GM12878 (cell line): ENCODE measurements at regions not wholly inside any gene's neighbourhood (a gene's known extent, or its start where the extent isn't known, plus 50 kb on each side); places are given as distances from the start of the nearest gene placed in this dataset.

Experiments
- CEBPZ ChIP-seq: fragments of 150-350 bp; IDR thresholded peaks from 2 replicates; pipeline ENCODE4 v1.6.1; 2016; ENCODE audit warnings: low read depth, low read length
- CHD1 ChIP-seq: IDR thresholded peaks from 2 replicates; pipeline ENCODE4 v1.6.1; 2012; ENCODE audit warnings: low read depth, low read length, improper control_type of control experiment
- CTCF ChIP-seq, 3 experiments: IDR thresholded peaks in 2 of 3; conservative IDR thresholded peaks in 1 of 3; 2 replicates each; pipeline ENCODE4 v1.5.1; 2011; ENCODE audit warnings: low read depth in 3 of 3, low read length in 3 of 3, mild to moderate bottlenecking in 3 of 3, control low read depth in 2 of 3, moderate library complexity in 2 of 3, inconsistent platforms in 1 of 3, mixed read lengths in 1 of 3; ENCODE audit not compliant: control insufficient read depth in 2 of 3, insufficient read depth in 1 of 3; ENCODE audit errors: extremely low read depth in 1 of 3
- EZH2 ChIP-seq: IDR thresholded peaks from 2 replicates; pipeline ENCODE4 v1.6.1; 2012; ENCODE audit warnings: low read depth, mild to moderate bottlenecking, control low read depth, inconsistent platforms, low read length, borderline replicate concordance; ENCODE audit not compliant: control insufficient read depth
- KDM1A ChIP-seq: fragments of 200-600 bp; sonication (generic); IDR thresholded peaks from 2 replicates; pipeline ENCODE4 v1.6.1; 2016; ENCODE audit warnings: borderline replicate concordance
- POLR2A ChIP-seq: IDR thresholded peaks from 2 replicates; pipeline ENCODE4 v1.6.1; 2011; ENCODE audit warnings: low read depth, mild to moderate bottlenecking, low read length
- RAD21 ChIP-seq: IDR thresholded peaks from 2 replicates; pipeline ENCODE4 v1.6.1; 2011; ENCODE audit warnings: mild to moderate bottlenecking, low read depth, low read length, moderate library complexity; ENCODE audit not compliant: insufficient read depth
- RCOR1 ChIP-seq: conservative IDR thresholded peaks from 2 replicates; pipeline ENCODE4 v1.6.1; 2012; ENCODE audit warnings: low read depth, low read length, improper control_type of control experiment
- SUZ12 ChIP-seq: fragments of 200-600 bp; sonication (generic); IDR thresholded peaks from one replicate; pipeline ENCODE4 v1.6.1; 2018; ENCODE audit warnings: antibody characterized with exemption, mild to moderate bottlenecking; ENCODE audit not compliant: unreplicated experiment
- TCF7 ChIP-seq: IDR thresholded peaks from 2 replicates; pipeline ENCODE4 v1.6.1; 2014; ENCODE audit warnings: antibody characterized with exemption, borderline replicate concordance
- USF1 ChIP-seq: IDR thresholded peaks from 2 replicates; pipeline ENCODE4 v1.6.1; 2011; ENCODE audit warnings: borderline replicate concordance, low read depth, mild to moderate bottlenecking, moderate library complexity, mixed read lengths, low read length; ENCODE audit not compliant: insufficient read depth; ENCODE audit errors: extremely low read length
- ZNF274 ChIP-seq: IDR thresholded peaks from one replicate; pipeline ENCODE4 v1.8.0; 2011; ENCODE audit not compliant: insufficient read length, insufficient read depth

GRCh38 chr3:67167481-67167880, 169.4 kb downstream of the KBTBD8 start:
- TF ChIP-seq EZH2 (no peak), CTCF (IDR thresholded peaks at IDR 0.05 in 2 of 3, conservative IDR thresholded peaks at IDR 0.05 in 1 of 3; ENCODE audit: control insufficient read depth in 2 of 3, extremely low read depth in 1 of 3, insufficient read depth in 1 of 3, low read depth in 3 of 3, low read length in 3 of 3) (no peak), RAD21 (no peak), TCF7 (no peak), USF1 (no peak), SUZ12 (no peak), CEBPZ (no peak), RCOR1 (no peak), KDM1A (no peak), POLR2A (no peak), CHD1 (no peak), ZNF274 (no peak)
